ENCODE measurements at regions not wholly inside any gene's neighbourhood (a gene's known extent, or its start where the extent isn't known, plus 50 kb on each side); places are given as distances from the start of the nearest gene placed in this dataset.

GRCh38 chr1:106603616-106604015, 452.9 kb upstream of the PRMT6 start:
- TF ChIP-seq, protein P1, sequence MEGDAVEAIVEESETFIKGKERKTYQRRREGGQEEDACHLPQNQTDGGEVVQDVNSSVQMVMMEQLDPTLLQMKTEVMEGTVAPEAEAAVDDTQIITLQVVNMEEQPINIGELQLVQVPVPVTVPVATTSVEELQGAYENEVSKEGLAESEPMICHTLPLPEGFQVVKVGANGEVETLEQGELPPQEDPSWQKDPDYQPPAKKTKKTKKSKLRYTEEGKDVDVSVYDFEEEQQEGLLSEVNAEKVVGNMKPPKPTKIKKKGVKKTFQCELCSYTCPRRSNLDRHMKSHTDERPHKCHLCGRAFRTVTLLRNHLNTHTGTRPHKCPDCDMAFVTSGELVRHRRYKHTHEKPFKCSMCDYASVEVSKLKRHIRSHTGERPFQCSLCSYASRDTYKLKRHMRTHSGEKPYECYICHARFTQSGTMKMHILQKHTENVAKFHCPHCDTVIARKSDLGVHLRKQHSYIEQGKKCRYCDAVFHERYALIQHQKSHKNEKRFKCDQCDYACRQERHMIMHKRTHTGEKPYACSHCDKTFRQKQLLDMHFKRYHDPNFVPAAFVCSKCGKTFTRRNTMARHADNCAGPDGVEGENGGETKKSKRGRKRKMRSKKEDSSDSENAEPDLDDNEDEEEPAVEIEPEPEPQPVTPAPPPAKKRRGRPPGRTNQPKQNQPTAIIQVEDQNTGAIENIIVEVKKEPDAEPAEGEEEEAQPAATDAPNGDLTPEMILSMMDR (conservative IDR thresholded peaks at IDR 0.05; ENCODE audit: low read length): no peak
- no peak overlapping the region for H3K4me3 ChIP-seq (ENCODE audit: low read length)
- DNase-seq (ENCODE audit: low read depth): no peak

GRCh38 chr1:106608841-106609240, 447.6 kb upstream of the PRMT6 start:
- TF ChIP-seq, protein P1 (conservative IDR thresholded peaks at IDR 0.05; ENCODE audit: low read length): no peak
- no peak overlapping the region for H3K4me3 ChIP-seq (ENCODE audit: low read length)
- no peak for DNase-seq (ENCODE audit: low read depth)

- H3K4me3 ChIP-seq (ENCODE audit: low read length): no peak overlapping the region
- TF ChIP-seq, protein P1 (conservative IDR thresholded peaks at IDR 0.05; ENCODE audit: low read length): no peak
- DNase-seq (ENCODE audit: low read depth): no peak
These were observed 443.4 kb upstream of the PRMT6 start for GRCh38 chr1:106613068-106613467.

DNA sequence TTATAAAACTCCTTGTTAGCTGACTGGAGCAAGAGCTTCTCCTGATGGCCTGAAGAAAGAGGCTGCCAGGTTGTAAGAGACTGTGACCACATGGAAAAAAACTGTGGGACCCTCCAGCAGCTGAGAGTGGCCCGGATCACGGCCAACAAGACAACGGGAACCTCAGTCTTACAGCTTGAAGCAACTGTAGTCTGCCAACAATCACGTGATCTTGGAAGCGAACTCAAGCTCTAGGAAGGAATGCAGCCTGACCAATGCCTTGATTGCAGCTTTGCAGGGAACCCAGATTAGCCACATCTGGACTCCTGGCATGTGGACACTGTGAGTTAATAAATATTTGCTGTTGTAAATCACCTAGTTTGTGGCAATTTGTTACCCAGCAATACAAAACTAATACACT, 442.6 kb upstream of the PRMT6 start:
- TF ChIP-seq, protein P1 (conservative IDR thresholded peaks at IDR 0.05; ENCODE audit: low read length): no peak
- DNase-seq (ENCODE audit: low read depth): no peak
- no peak overlapping the region for H3K4me3 ChIP-seq (ENCODE audit: low read length)

- no peak for DNase-seq (ENCODE audit: low read depth)
- H3K4me3 ChIP-seq (ENCODE audit: low read length): no peak overlapping the region
- TF ChIP-seq, protein P1 (conservative IDR thresholded peaks at IDR 0.05; ENCODE audit: low read length): no peak
These were observed 441.0 kb upstream of the PRMT6 start for GRCh38 chr1:106615473-106615872.

DNA sequence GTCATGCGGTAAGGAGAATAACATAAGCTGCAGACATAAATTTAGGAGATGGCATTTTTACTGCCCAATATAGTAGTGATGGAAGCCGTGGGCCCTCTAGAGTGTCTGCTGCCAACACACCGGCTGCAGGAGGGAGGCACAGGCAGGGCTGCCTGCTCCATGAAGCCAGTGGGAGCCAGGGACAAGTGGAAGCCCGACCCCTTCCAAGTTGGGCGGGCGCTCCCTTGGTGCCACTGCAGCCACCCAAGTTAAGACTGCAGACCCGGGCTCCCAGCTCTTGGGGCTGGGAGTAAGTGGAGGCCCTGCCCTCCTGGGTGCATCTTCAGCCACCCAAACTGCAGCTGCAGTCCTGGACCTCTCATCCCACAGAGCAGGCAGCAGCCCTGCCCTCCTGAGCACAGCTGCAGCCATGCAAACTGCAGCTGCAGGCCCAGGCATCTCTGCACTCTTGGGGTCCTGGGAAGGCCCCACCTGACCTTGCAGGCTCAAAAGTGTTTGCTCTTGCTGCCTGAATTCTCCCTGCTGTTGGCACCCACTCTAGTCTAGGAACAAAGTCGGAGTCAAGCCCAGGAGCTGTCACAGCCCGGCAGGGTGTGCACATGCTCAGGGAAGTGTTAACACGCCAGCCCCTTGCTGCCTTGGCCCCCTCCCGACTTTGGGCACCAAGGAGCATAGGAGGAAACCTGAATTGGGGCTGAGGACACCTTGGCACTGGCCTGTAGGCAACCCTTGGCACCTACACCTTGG, 437.2 kb upstream of the PRMT6 start:
- no peak for DNase-seq (ENCODE audit: low read depth)
- TF ChIP-seq, protein P1 (conservative IDR thresholded peaks at IDR 0.05; ENCODE audit: low read length): no peak
- H3K4me3 ChIP-seq (ENCODE audit: low read length): no peak overlapping the region

- no peak for DNase-seq (ENCODE audit: low read depth)
- TF ChIP-seq, protein P1 (conservative IDR thresholded peaks at IDR 0.05; ENCODE audit: low read length): no peak
- H3K4me3 ChIP-seq (ENCODE audit: low read length): no peak overlapping the region
These were observed 436.7 kb upstream of the PRMT6 start for GRCh38 chr1:106619827-106620134.
